Osteocyte (in vitro differentiated cells): ENCODE measurements at regions not wholly inside any gene's neighbourhood (a gene's known extent, or its start where the extent isn't known, plus 50 kb on each side); places are given as distances from the start of the nearest gene placed in this dataset.

Source experiments
- DNase-seq: peaks from one replicate; pipeline ENCODE4 v3.0.0; 2021; ENCODE audit warnings: mixed read lengths; ENCODE audit not compliant: unreplicated experiment; ENCODE audit errors: extremely low spot score
- H3K27ac Mint-ChIP-seq: one replicate; pipeline ENCODE4 v1.8.0; 2021; ENCODE audit warnings: mild to moderate bottlenecking, mixed read lengths; ENCODE audit not compliant: unreplicated experiment
- H3K27me3 Mint-ChIP-seq: one replicate; pipeline ENCODE4 v1.8.0; 2021; ENCODE audit warnings: mixed read lengths; ENCODE audit not compliant: unreplicated experiment
- H3K36me3 Mint-ChIP-seq: one replicate; pipeline ENCODE4 v1.8.0; 2021; ENCODE audit warnings: mixed read lengths; ENCODE audit not compliant: unreplicated experiment
- H3K4me1 Mint-ChIP-seq: one replicate; pipeline ENCODE4 v1.8.0; 2021; ENCODE audit warnings: mixed read lengths; ENCODE audit not compliant: unreplicated experiment
- H3K4me3 Mint-ChIP-seq: one replicate; pipeline ENCODE4 v1.8.0; 2021; ENCODE audit warnings: mild to moderate bottlenecking, moderate library complexity, mixed read lengths; ENCODE audit not compliant: unreplicated experiment
- H3K9me3 Mint-ChIP-seq: one replicate; pipeline ENCODE4 v1.8.0; 2021; ENCODE audit warnings: mixed read lengths; ENCODE audit not compliant: unreplicated experiment
- TF ChIP-seq, protein P1 (sequence below): fragments of 200-600 bp; sonication (generic); IDR thresholded peaks from 2 replicates; pipeline ENCODE4 v1.5.0; 2021; ENCODE audit warnings: antibody characterized with exemption, mild to moderate bottlenecking, moderate library complexity

GRCh38 chr20:56848561-56848960, 219.5 kb downstream of the TFAP2C start:
- Mint-ChIP-seq H3K27ac (no peak overlapping the region), H3K4me3 (no peak overlapping the region), H3K27me3 (no peaks in the 10 kb centered on the region), H3K4me1 (peaks cover 21% of the 10 kb centered on the region), H3K36me3 (no peaks in the 10 kb centered on the region), H3K9me3 (no peaks in the 10 kb centered on the region)
- DNase-seq, result no peak
- TF ChIP-seq, protein P1, sequence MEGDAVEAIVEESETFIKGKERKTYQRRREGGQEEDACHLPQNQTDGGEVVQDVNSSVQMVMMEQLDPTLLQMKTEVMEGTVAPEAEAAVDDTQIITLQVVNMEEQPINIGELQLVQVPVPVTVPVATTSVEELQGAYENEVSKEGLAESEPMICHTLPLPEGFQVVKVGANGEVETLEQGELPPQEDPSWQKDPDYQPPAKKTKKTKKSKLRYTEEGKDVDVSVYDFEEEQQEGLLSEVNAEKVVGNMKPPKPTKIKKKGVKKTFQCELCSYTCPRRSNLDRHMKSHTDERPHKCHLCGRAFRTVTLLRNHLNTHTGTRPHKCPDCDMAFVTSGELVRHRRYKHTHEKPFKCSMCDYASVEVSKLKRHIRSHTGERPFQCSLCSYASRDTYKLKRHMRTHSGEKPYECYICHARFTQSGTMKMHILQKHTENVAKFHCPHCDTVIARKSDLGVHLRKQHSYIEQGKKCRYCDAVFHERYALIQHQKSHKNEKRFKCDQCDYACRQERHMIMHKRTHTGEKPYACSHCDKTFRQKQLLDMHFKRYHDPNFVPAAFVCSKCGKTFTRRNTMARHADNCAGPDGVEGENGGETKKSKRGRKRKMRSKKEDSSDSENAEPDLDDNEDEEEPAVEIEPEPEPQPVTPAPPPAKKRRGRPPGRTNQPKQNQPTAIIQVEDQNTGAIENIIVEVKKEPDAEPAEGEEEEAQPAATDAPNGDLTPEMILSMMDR, result no peak

GRCh38 chr20:56851552-56851951, 222.4 kb downstream of the TFAP2C start:
- TF ChIP-seq, protein P1, result no peak
- Mint-ChIP-seq H3K9me3 (no peaks in the 10 kb centered on the region), H3K4me1 (peaks cover 13% of the 10 kb centered on the region), H3K27ac (no peak overlapping the region), H3K4me3 (no peak overlapping the region), H3K36me3 (no peaks in the 10 kb centered on the region), H3K27me3 (no peaks in the 10 kb centered on the region)
- no peak for DNase-seq

DNA sequence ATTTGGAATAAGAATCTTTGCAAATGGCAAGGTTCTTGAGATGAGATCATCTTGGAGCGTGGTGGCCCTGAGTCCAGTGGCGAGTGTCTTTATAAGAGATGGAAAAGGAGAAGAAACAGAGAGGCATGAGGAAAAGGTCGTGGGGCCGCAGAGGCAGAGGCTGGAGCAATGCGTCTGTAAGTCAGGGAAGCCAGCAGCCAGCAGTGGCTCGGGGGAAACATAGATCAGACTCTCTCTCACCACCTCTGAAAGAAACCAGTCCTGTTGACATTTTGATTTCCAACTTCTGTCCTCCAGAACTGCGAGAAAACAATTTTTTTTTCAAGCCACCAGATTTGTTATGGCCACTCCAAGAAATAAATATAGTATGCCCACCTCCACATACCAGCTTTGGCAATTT, 226.6 kb downstream of the TFAP2C start:
- TF ChIP-seq, protein P1, result no peak
- H3K27me3 Mint-ChIP-seq, result no peaks in the 10 kb centered on the region
- no peak overlapping the region for H3K4me3 Mint-ChIP-seq
- no peak for DNase-seq
- peaks cover 37% of the 10 kb centered on the region for H3K4me1 Mint-ChIP-seq
- no peaks in the 10 kb centered on the region for H3K9me3 Mint-ChIP-seq
- H3K27ac Mint-ChIP-seq, result no peak overlapping the region
- no peaks in the 10 kb centered on the region for H3K36me3 Mint-ChIP-seq

DNA sequence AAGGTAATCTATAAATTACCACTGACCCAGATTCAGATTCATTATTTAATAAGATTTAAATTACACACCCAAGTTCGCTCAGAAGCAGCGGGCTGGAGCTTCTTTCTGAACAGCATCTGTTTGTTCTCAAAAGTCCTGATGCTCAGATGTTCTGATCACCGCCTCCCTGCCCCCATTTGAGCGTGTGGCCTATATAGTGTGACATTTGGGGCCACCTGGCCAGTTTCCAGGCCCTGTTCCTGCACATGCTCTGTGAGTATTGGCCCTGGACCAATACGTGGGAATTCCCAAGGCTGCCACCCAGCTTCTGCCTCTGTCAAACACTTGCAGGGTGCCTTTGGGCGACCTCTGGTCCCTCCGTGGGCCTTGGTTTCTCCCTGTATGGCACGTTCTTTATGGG, 228.8 kb downstream of the TFAP2C start:
- TF ChIP-seq, protein P1, result no peak
- no peak overlapping the region for H3K27ac Mint-ChIP-seq
- no peaks in the 10 kb centered on the region for H3K36me3 Mint-ChIP-seq
- no peaks in the 10 kb centered on the region for H3K9me3 Mint-ChIP-seq
- H3K4me1 Mint-ChIP-seq, result peaks cover 47% of the 10 kb centered on the region
- H3K4me3 Mint-ChIP-seq, result no peak overlapping the region
- no peaks in the 10 kb centered on the region for H3K27me3 Mint-ChIP-seq
- DNase-seq, result no peak

- TF ChIP-seq, protein P1, result no peak
- H3K4me3 Mint-ChIP-seq, result peak overlapping the region; percentile 2
- H3K27me3 Mint-ChIP-seq, result no peaks in the 10 kb centered on the region
- no peaks in the 10 kb centered on the region for H3K9me3 Mint-ChIP-seq
- DNase-seq, result no peak
- peak overlapping the region; percentile 81 for H3K27ac Mint-ChIP-seq
- peaks cover 47% of the 10 kb centered on the region for H3K4me1 Mint-ChIP-seq
- no peaks in the 10 kb centered on the region for H3K36me3 Mint-ChIP-seq
Measured at GRCh38 chr20:56859039-56859800, 230.1 kb downstream of the TFAP2C start.
